Erythroblast (primary cell): ENCODE measurements at regions not wholly inside any gene's neighbourhood (a gene's known extent, or its start where the extent isn't known, plus 50 kb on each side); places are given as distances from the start of the nearest gene placed in this dataset.

Experiments
- GATA1 ChIP-seq: IDR thresholded peaks from 2 replicates; pipeline ENCODE4 v1.6.1; 2011; ENCODE audit warnings: low read depth, mild to moderate bottlenecking, control low read depth, low read length, moderate library complexity
- POLR2A ChIP-seq: IDR thresholded peaks from 2 replicates; pipeline ENCODE4 v1.6.1; 2011; ENCODE audit warnings: mild to moderate bottlenecking, low read length

DNA sequence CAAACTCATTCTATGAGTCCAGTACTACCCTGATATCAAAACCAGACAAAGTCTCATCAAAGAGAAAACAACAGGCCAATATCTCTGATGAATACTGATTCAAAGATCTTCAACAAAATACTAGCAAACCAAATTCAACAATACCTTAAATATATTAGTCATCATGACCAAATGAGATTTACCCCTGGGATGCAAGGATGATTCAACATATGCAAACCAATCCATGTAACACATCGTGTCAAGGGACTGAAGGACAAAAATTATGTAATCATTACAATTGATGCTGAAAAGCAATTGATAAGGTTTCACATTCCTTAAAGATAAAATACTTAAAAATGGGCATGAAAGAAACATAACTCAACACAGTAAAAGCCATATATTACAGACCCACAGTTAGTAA is 1476.9 kb downstream of the SI start:
- TF ChIP-seq POLR2A: no peak
- TF ChIP-seq GATA1: no peak
